ENCODE measurements at regions not wholly inside any gene's neighbourhood (a gene's known extent, or its start where the extent isn't known, plus 50 kb on each side); places are given as distances from the start of the nearest gene placed in this dataset.
"Not testable (repeated sequence)": the region's sequence is repeated elsewhere in the genome, so short reads cannot be mapped to it uniquely, and the experiment has no call there.

GRCh38 chr4:115596265-115597001, 483.0 kb upstream of the NDST4 start:
- no peak for ATAC-seq (replicated peaks; ENCODE audit: extremely low read depth, poor library complexity, severe bottlenecking)
- Mint-ChIP-seq H3K27ac (ENCODE audit: low read depth) (no peak overlapping the region), H3K9me3 (peaks cover 8% of the 10 kb centered on the region), H3K4me3 (no peak overlapping the region), H3K36me3 (ENCODE audit: insufficient read depth) (no peaks in the 10 kb centered on the region), H3K4me1 (no peaks in the 10 kb centered on the region), H3K27me3 (no peaks in the 10 kb centered on the region)
- no peak for DNase-seq (ENCODE audit: low spot score in 2 of 2)

DNA sequence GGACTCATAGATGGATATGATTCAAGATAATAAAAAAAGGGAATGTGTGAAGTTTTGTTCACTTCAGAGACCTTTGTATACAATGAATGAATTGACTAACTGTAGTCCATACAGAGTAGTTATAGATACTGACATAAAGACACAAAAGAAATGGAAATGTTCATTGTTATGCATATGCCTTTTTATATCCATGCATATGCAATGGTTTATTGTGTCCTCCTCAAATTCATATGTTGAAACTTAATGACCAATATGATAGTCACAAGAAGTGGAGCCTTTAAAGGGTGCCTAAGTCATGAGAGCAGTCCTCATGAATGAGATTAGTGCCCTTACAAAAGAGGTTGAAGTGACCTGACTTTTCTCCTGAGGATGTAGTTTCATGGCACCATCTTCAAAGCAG, 467.5 kb upstream of the NDST4 start:
- H3K9me3 Mint-ChIP-seq = no peaks in the 10 kb centered on the region
- no peaks in the 10 kb centered on the region for H3K4me1 Mint-ChIP-seq
- no peak for ATAC-seq (replicated peaks; ENCODE audit: extremely low read depth, poor library complexity, severe bottlenecking)

GRCh38 chr4:115575851-115576250, 462.4 kb upstream of the NDST4 start:
- DNase-seq (ENCODE audit: low spot score in 2 of 2) (no peak), ATAC-seq (replicated peaks; ENCODE audit: extremely low read depth, poor library complexity, severe bottlenecking) (no peak)
- Mint-ChIP-seq H3K9me3 (peaks cover 12% of the 10 kb centered on the region), H3K27ac (ENCODE audit: low read depth) (no peak overlapping the region), H3K36me3 (ENCODE audit: insufficient read depth) (peaks cover 1% of the 10 kb centered on the region), H3K27me3 (no peaks in the 10 kb centered on the region), H3K4me3 (no peak overlapping the region), H3K4me1 (no peaks in the 10 kb centered on the region)

More for the DNA sequence above, 467.5 kb upstream of the NDST4 start:
- Mint-ChIP-seq H3K36me3 (ENCODE audit: insufficient read depth) (peaks cover 1% of the 10 kb centered on the region), H3K27me3 (no peaks in the 10 kb centered on the region), H3K4me3 (no peak overlapping the region), H3K27ac (ENCODE audit: low read depth) (no peak overlapping the region)
- no peak for DNase-seq (ENCODE audit: low spot score in 2 of 2)

DNA sequence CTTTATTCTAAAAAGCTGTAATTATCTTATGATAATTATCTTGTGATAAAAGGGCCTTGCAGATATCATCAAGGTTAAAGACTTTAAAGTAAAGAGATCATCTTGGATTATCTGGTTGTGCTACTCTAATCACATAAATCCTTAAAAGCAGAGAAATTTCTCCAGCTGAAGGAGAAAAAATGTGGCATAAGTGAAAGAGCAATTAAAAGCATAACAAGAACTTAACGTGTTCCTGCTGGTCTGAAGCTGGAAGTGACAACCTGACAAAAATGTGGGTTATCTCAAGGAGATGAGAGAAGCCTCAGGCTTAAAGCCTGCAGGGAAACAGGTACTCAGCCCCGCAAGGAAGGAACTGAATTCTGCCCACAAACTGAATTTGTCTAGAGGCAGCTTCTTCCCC, 449.1 kb upstream of the NDST4 start:
- H3K9me3 Mint-ChIP-seq = peaks cover 1% of the 10 kb centered on the region
- ATAC-seq (replicated peaks; ENCODE audit: extremely low read depth, poor library complexity, severe bottlenecking) (no peak), DNase-seq (ENCODE audit: low spot score in 2 of 2) (no peak)
- H3K4me3 Mint-ChIP-seq = no peak overlapping the region
- H3K36me3 Mint-ChIP-seq (ENCODE audit: insufficient read depth) = no peaks in the 10 kb centered on the region
- no peaks in the 10 kb centered on the region for H3K27me3 Mint-ChIP-seq
- H3K27ac Mint-ChIP-seq (ENCODE audit: low read depth) = no peak overlapping the region
- H3K4me1 Mint-ChIP-seq = no peaks in the 10 kb centered on the region

- no peaks in the 10 kb centered on the region for H3K9me3 Mint-ChIP-seq
- ATAC-seq (replicated peaks; ENCODE audit: extremely low read depth, poor library complexity, severe bottlenecking) (no peak), DNase-seq (ENCODE audit: low spot score in 2 of 2) (no peak)
- H3K27me3 Mint-ChIP-seq = no peaks in the 10 kb centered on the region
- no peaks in the 10 kb centered on the region for H3K36me3 Mint-ChIP-seq (ENCODE audit: insufficient read depth)
- no peak overlapping the region for H3K4me3 Mint-ChIP-seq
- no peaks in the 10 kb centered on the region for H3K4me1 Mint-ChIP-seq
- no peak overlapping the region for H3K27ac Mint-ChIP-seq (ENCODE audit: low read depth)
Observed at GRCh38 chr4:115548123-115548522, 434.7 kb upstream of the NDST4 start.

- H3K4me3 Mint-ChIP-seq = no peak overlapping the region
- DNase-seq (ENCODE audit: low spot score in 2 of 2) (no peak), ATAC-seq (replicated peaks; ENCODE audit: extremely low read depth, poor library complexity, severe bottlenecking) (no peak)
- H3K4me1 Mint-ChIP-seq = no peaks in the 10 kb centered on the region
- no peak overlapping the region for H3K27ac Mint-ChIP-seq (ENCODE audit: low read depth)
- no peaks in the 10 kb centered on the region for H3K9me3 Mint-ChIP-seq
- H3K36me3 Mint-ChIP-seq (ENCODE audit: insufficient read depth) = no peaks in the 10 kb centered on the region
- no peaks in the 10 kb centered on the region for H3K27me3 Mint-ChIP-seq
Observed at GRCh38 chr4:115537387-115537786, 424.0 kb upstream of the NDST4 start.

- H3K4me1 Mint-ChIP-seq = no peaks in the 10 kb centered on the region
- H3K9me3 Mint-ChIP-seq = no peaks in the 10 kb centered on the region
- H3K27ac Mint-ChIP-seq (ENCODE audit: low read depth) = no peak overlapping the region
- H3K4me3 Mint-ChIP-seq = no peak overlapping the region
- DNase-seq (ENCODE audit: low spot score in 2 of 2) (no peak), ATAC-seq (replicated peaks; ENCODE audit: extremely low read depth, poor library complexity, severe bottlenecking) (no peak)
- H3K27me3 Mint-ChIP-seq = no peaks in the 10 kb centered on the region
- no peaks in the 10 kb centered on the region for H3K36me3 Mint-ChIP-seq (ENCODE audit: insufficient read depth)
Observed at GRCh38 chr4:115529126-115529525, 415.7 kb upstream of the NDST4 start.

- not testable (repeated sequence) for H3K27me3 Mint-ChIP-seq; H3K36me3 Mint-ChIP-seq (ENCODE audit: insufficient read depth); H3K4me1 Mint-ChIP-seq; H3K4me3 Mint-ChIP-seq; ATAC-seq (replicated peaks; ENCODE audit: extremely low read depth, poor library complexity, severe bottlenecking); H3K27ac Mint-ChIP-seq (ENCODE audit: low read depth); DNase-seq (ENCODE audit: low spot score in 2 of 2)
- H3K9me3 Mint-ChIP-seq = peaks cover 12% of the 10 kb centered on the region
Observed at GRCh38 chr4:115519476-115519875, 406.1 kb upstream of the NDST4 start.

GRCh38 chr4:115515772-115516171, 402.4 kb upstream of the NDST4 start:
- no peaks in the 10 kb centered on the region for H3K9me3 Mint-ChIP-seq
- H3K36me3 Mint-ChIP-seq (ENCODE audit: insufficient read depth) = no peaks in the 10 kb centered on the region
- no peak overlapping the region for H3K4me3 Mint-ChIP-seq
- DNase-seq (ENCODE audit: low spot score in 2 of 2) = no peak
- no peak overlapping the region for H3K27ac Mint-ChIP-seq (ENCODE audit: low read depth)
- no peaks in the 10 kb centered on the region for H3K4me1 Mint-ChIP-seq
- ATAC-seq (replicated peaks; ENCODE audit: extremely low read depth, poor library complexity, severe bottlenecking) = no peak
- no peaks in the 10 kb centered on the region for H3K27me3 Mint-ChIP-seq

DNA sequence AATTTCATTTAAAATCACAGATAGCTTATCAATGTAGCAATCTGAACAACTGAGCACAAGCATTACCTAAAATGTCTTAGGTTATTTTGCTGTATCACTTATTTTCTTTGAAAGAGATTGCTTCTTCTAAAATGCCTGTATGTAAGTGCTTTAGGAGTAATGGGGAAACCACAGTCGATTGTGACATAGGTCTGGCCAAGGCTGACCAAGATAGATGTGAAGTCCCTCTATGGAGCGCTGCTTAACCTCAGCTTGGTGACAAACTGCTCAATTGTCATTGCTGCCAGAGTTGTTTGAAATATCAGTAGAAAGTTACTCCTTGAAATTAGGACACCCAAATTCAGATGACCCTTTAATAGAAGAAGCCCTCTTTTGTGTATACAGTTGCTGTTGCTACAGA, 401.9 kb upstream of the NDST4 start:
- H3K4me1 Mint-ChIP-seq = no peaks in the 10 kb centered on the region
- no peak overlapping the region for H3K4me3 Mint-ChIP-seq
- H3K36me3 Mint-ChIP-seq (ENCODE audit: insufficient read depth) = no peaks in the 10 kb centered on the region
- no peak for ATAC-seq (replicated peaks; ENCODE audit: extremely low read depth, poor library complexity, severe bottlenecking)
- DNase-seq (ENCODE audit: low spot score in 2 of 2) = no peak
- H3K9me3 Mint-ChIP-seq = no peaks in the 10 kb centered on the region
- H3K27ac Mint-ChIP-seq (ENCODE audit: low read depth) = no peak overlapping the region
- no peaks in the 10 kb centered on the region for H3K27me3 Mint-ChIP-seq

- Mint-ChIP-seq H3K27ac (ENCODE audit: low read depth) (no peak overlapping the region), H3K36me3 (ENCODE audit: insufficient read depth) (no peaks in the 10 kb centered on the region), H3K4me3 (no peak overlapping the region), H3K27me3 (no peaks in the 10 kb centered on the region), H3K4me1 (no peaks in the 10 kb centered on the region), H3K9me3 (no peaks in the 10 kb centered on the region)
- no peak for ATAC-seq (replicated peaks; ENCODE audit: extremely low read depth, poor library complexity, severe bottlenecking)
- DNase-seq (ENCODE audit: low spot score in 2 of 2) = no peak
Observed at GRCh38 chr4:115514675-115515074, 401.3 kb upstream of the NDST4 start.

GRCh38 chr4:115505326-115505725, 391.9 kb upstream of the NDST4 start:
- H3K4me3 Mint-ChIP-seq = no peak overlapping the region
- H3K27ac Mint-ChIP-seq (ENCODE audit: low read depth) = no peak overlapping the region
- peaks cover 9% of the 10 kb centered on the region for H3K9me3 Mint-ChIP-seq
- H3K36me3 Mint-ChIP-seq (ENCODE audit: insufficient read depth) = no peaks in the 10 kb centered on the region
- DNase-seq (ENCODE audit: low spot score in 2 of 2) = no peak
- H3K4me1 Mint-ChIP-seq = no peaks in the 10 kb centered on the region
- ATAC-seq (replicated peaks; ENCODE audit: extremely low read depth, poor library complexity, severe bottlenecking) = no peak
- H3K27me3 Mint-ChIP-seq = no peaks in the 10 kb centered on the region

- no peaks in the 10 kb centered on the region for H3K27me3 Mint-ChIP-seq
- DNase-seq (ENCODE audit: low spot score in 2 of 2) = no peak
- no peak for ATAC-seq (replicated peaks; ENCODE audit: extremely low read depth, poor library complexity, severe bottlenecking)
- no peaks in the 10 kb centered on the region for H3K36me3 Mint-ChIP-seq (ENCODE audit: insufficient read depth)
- H3K4me3 Mint-ChIP-seq = no peak overlapping the region
- peaks cover 9% of the 10 kb centered on the region for H3K9me3 Mint-ChIP-seq
- H3K27ac Mint-ChIP-seq (ENCODE audit: low read depth) = no peak overlapping the region
- no peaks in the 10 kb centered on the region for H3K4me1 Mint-ChIP-seq
Observed at GRCh38 chr4:115501656-115502055, 388.2 kb upstream of the NDST4 start.
